Sigmoid colon (tissue), 6 donors: ENCODE measurements at regions not wholly inside any gene's neighbourhood (a gene's known extent, or its start where the extent isn't known, plus 50 kb on each side); places are given as distances from the start of the nearest gene placed in this dataset.
"Not testable (repeated sequence)": the region's sequence is repeated elsewhere in the genome, so short reads cannot be mapped to it uniquely, and the experiment has no call there.

Source experiments
- DNase-seq: peaks from one replicate; pipeline ENCODE4 v3.0.0-alpha.2; 2019
- H3K27ac ChIP-seq, 4 donors: fragments of 200-600 bp; sonication (generic); one replicate each; pipeline ENCODE4 v1.5.1; 2016 to 2019; ENCODE audit warnings: mild to moderate bottlenecking in 1 of 4
- H3K27me3 ChIP-seq, 3 donors: fragments of 200-600 bp; sonication (generic); one replicate each; pipeline ENCODE4 v1.5.1; 2019; ENCODE audit warnings: mild to moderate bottlenecking in 1 of 3
- H3K36me3 ChIP-seq, 4 donors: fragments of 200-600 bp; sonication (generic); one replicate each; pipeline ENCODE4 v1.5.1; 2016 to 2019
- H3K4me1 ChIP-seq, 4 donors: fragments of 200-600 bp; sonication (generic); one replicate each; pipeline ENCODE4 v1.5.1; 2017 to 2019
- H3K4me3 ChIP-seq, 4 donors: fragments of 200-600 bp; sonication (generic); one replicate each; pipeline ENCODE4 v1.5.1; 2017 to 2019; ENCODE audit warnings: mild to moderate bottlenecking in 2 of 4, moderate library complexity in 1 of 4
- H3K9me3 ChIP-seq, 4 donors: fragments of 200-600 bp in 3 of 4; sonication (generic) in 3 of 4; one replicate each; pipeline versions ENCODE4 v1.5.1 to v1.6.1; 2013 to 2019
- CTCF ChIP-seq, 4 experiments: fragments of 450-650 bp in 3 of 4; fragments of 200-600 bp in 1 of 4; IDR thresholded peaks; one replicate each; pipeline ENCODE4 v1.5.1; 2016 to 2019; ENCODE audit warnings: antibody characterized with exemption in 4 of 4, mild to moderate bottlenecking in 3 of 4, moderate library complexity in 2 of 4
- EP300 ChIP-seq, 4 donors: sonication (generic); formaldehyde crosslinking; IDR thresholded peaks; one replicate each; pipeline ENCODE4 v1.6.1; 2017; ENCODE audit warnings: antibody characterized with exemption in 4 of 4
- POLR2A ChIP-seq, 2 donors: fragments of 450-650 bp; IDR thresholded peaks; one replicate each; pipeline ENCODE4 v1.6.1; 2016; ENCODE audit warnings: antibody characterized with exemption in 2 of 2, mild to moderate bottlenecking in 2 of 2, moderate library complexity in 2 of 2
- POLR2AphosphoS5 ChIP-seq, 4 donors: sonication (generic); formaldehyde crosslinking; IDR thresholded peaks; one replicate each; pipeline ENCODE4 v1.6.1; 2017; ENCODE audit warnings: antibody characterized with exemption in 4 of 4
- WGBS, 2 donors: extraction: QIAGEN DNeasy Blood & Tissue Kit; methylation state at CpG; one replicate each; pipeline ENCODE4 v1.1.7; 2013; 5-methylcytosine and 5-hydroxymethylcytosine counted together
- intact Hi-C: fragments of 100-400 bp; cut with DNase I; formaldehyde crosslinking; loops from one replicate; pipeline ENCODE4 v1.15.1; 2023
- donor health status: healthy with polysubstance abuse.
- donor health status: healthy.

GRCh38 chr1:38487396-38487795, 372.2 kb downstream of the RRAGC start:
- Histone ChIP-seq H3K4me3 (no peak overlapping the region), H3K9me3 (no peaks in the 10 kb centered on the region), H3K36me3 (no peaks in the 10 kb centered on the region), H3K27me3 (peaks cover 0 to 49% (median 6%) of the 10 kb centered on the region in 3 donors), H3K4me1 (no peaks in the 10 kb centered on the region), H3K27ac (no peak overlapping the region)
- no peak for DNase-seq
- intact Hi-C loops = no loop called here
- TF ChIP-seq POLR2AphosphoS5 (IDR thresholded peaks at IDR 0.05) = no peak
- no peak for TF ChIP-seq CTCF (IDR thresholded peaks at IDR 0.05)
- no peak for TF ChIP-seq EP300 (IDR thresholded peaks at IDR 0.05)
- TF ChIP-seq POLR2A (IDR thresholded peaks at IDR 0.05) = no peak
- 79 to 83% methylated on average over 16 of the region's 16 CpGs for WGBS, 2 donors

GRCh38 chr1:38486085-38486484, 373.5 kb downstream of the RRAGC start:
- intact Hi-C loops = no loop called here
- Histone ChIP-seq H3K4me3 (no peak overlapping the region), H3K27me3 (peaks cover 0 to 55% (median 6%) of the 10 kb centered on the region in 3 donors), H3K4me1 (no peaks in the 10 kb centered on the region), H3K9me3 (no peaks in the 10 kb centered on the region), H3K36me3 (no peaks in the 10 kb centered on the region), H3K27ac (no peak overlapping the region)
- TF ChIP-seq CTCF (IDR thresholded peaks at IDR 0.05) (no peak), EP300 (IDR thresholded peaks at IDR 0.05) (no peak), POLR2A (IDR thresholded peaks at IDR 0.05) (no peak), POLR2AphosphoS5 (IDR thresholded peaks at IDR 0.05) (no peak)
- WGBS, 2 donors = 27 to 37% methylated on average over 5 of the region's 5 CpGs
- no peak for DNase-seq

GRCh38 chr1:38481871-38482826, 377.4 kb downstream of the RRAGC start:
- intact Hi-C loops = no loop called here
- Histone ChIP-seq H3K4me3 (no peak overlapping the region), H3K9me3 (no peaks in the 10 kb centered on the region), H3K36me3 (no peaks in the 10 kb centered on the region), H3K4me1 (no peaks in the 10 kb centered on the region), H3K27me3 (peaks cover 0 to 55% (median 0%) of the 10 kb centered on the region in 3 donors), H3K27ac (no peak overlapping the region)
- DNase-seq = no peak
- TF ChIP-seq POLR2A (IDR thresholded peaks at IDR 0.05) (no peak), EP300 (IDR thresholded peaks at IDR 0.05) (no peak), POLR2AphosphoS5 (IDR thresholded peaks at IDR 0.05) (no peak), CTCF (IDR thresholded peaks at IDR 0.05) (no peak)
- WGBS, 2 donors = 50 to 60% methylated on average over 11 of the region's 11 CpGs

- DNase-seq, H3K4me1 ChIP-seq, H3K9me3 ChIP-seq, H3K27ac ChIP-seq, H3K36me3 ChIP-seq, intact Hi-C loops, H3K4me3 ChIP-seq: not testable (repeated sequence)
- WGBS, 2 donors = 70 to 82% methylated on average over 2 of the region's 2 CpGs
- peaks cover 6 to 69% (median 13%) of the 10 kb centered on the region in 3 donors for H3K27me3 ChIP-seq
These were observed 379.9 kb downstream of the RRAGC start for GRCh38 chr1:38479662-38480061.

GRCh38 chr1:38477811-38478210, 381.8 kb downstream of the RRAGC start:
- intact Hi-C loops = no loop called here
- TF ChIP-seq CTCF (IDR thresholded peaks at IDR 0.05) (no peak), POLR2AphosphoS5 (IDR thresholded peaks at IDR 0.05) (no peak), POLR2A (IDR thresholded peaks at IDR 0.05) (no peak), EP300 (IDR thresholded peaks at IDR 0.05) (no peak)
- 53 to 75% methylated on average over 2 of the region's 2 CpGs for WGBS, 2 donors
- Histone ChIP-seq H3K27ac (no peak overlapping the region), H3K4me1 (peaks cover 0 to 10% (median 4%) of the 10 kb centered on the region in 4 donors), H3K4me3 (no peak overlapping the region), H3K27me3 (peaks cover 6 to 56% (median 13%) of the 10 kb centered on the region in 3 donors), H3K36me3 (no peaks in the 10 kb centered on the region), H3K9me3 (no peaks in the 10 kb centered on the region)
- no peak for DNase-seq
